SH-SY5Y (cell line): ENCODE measurements at regions not wholly inside any gene's neighbourhood (a gene's known extent, or its start where the extent isn't known, plus 50 kb on each side); places are given as distances from the start of the nearest gene placed in this dataset.

Experiments used
- GATA2 ChIP-seq: IDR thresholded peaks from 2 replicates; pipeline ENCODE4 v1.6.1; 2011; ENCODE audit warnings: mild to moderate bottlenecking, low read depth, low read length
- GATA3 ChIP-seq: IDR thresholded peaks from 2 replicates; pipeline ENCODE4 v1.6.1; 2011; ENCODE audit warnings: low read depth, mild to moderate bottlenecking, low read length, moderate library complexity

DNA sequence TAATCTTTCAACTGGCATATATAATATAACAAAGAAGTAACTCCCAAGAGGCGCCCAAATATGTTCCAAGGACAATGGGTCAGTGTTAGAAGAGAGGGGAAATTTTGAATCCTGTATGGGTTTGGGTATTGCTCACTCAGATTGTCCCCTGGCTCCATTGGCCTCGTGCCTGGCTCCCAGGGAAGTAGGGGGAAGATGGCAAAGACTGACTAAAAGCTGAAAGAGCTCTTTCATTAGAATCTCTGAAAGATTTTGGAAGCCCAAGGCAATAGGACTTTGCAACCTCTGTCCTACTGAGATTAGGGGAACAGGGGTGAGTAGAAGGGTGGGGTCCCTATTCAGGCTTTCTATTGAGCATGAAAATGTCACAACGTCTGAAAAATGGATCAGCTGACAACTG, 1272.8 kb upstream of the ZEB2 start:
- TF ChIP-seq GATA2 (no peak), GATA3 (no peak)
